ENCODE measurements at regions not wholly inside any gene's neighbourhood (a gene's known extent, or its start where the extent isn't known, plus 50 kb on each side); places are given as distances from the start of the nearest gene placed in this dataset.

GRCh38 chr16:6642271-6642670, 690.4 kb upstream of the RBFOX1 start:
- no peak for FAIRE-seq
- H3K4me1 ChIP-seq (ENCODE audit: insufficient read depth, low read length) = no peaks in the 10 kb centered on the region
- no peak for ATAC-seq
- POLR2A ChIA-PET = no interaction called here
- no peak overlapping the region for H3K4me3 ChIP-seq (replicated peaks in 1 of 3; ENCODE audit: insufficient read depth in 1 of 3, low read depth in 2 of 3, low read length in 3 of 3)
- no peaks in the 10 kb centered on the region for H4K20me1 ChIP-seq (ENCODE audit: insufficient read depth, low read length)
- no peak overlapping the region for H3K27ac ChIP-seq (ENCODE audit: extremely low read length, insufficient read depth, low read length)
- no peak overlapping the region for H2AFZ ChIP-seq (ENCODE audit: low read length)
- CTCF ChIA-PET (ENCODE audit: low intra/inter-chr PET ratio, low total read pairs) = interaction anchor here (1.5 kb wide), 1 partner anchor 626 kb away, joined by 5 read pairs; no protein-coding TSS in a partner anchor
- no peak overlapping the region for H3K4me2 ChIP-seq (ENCODE audit: low read depth, low read length)
- in situ Hi-C loops (cut with HindIII; ENCODE audit: extremely low pct_ligation_motif_present, low pct_unique_long_range_greater_than_20kb) = loop anchor here (5.0 to 25.0 kb wide), 2 partner anchors 625 to 1130 kb away; no protein-coding TSS in a partner anchor
- no peaks in the 10 kb centered on the region for H3K79me2 ChIP-seq (ENCODE audit: insufficient read depth, low read length)
- peaks cover 3 to 16% of the 10 kb centered on the region in 2 experiments; a peak in 3 of 5 replicates for H3K27me3 ChIP-seq (ENCODE audit: control insufficient read depth in 1 of 2, insufficient read depth in 2 of 2, low read length in 2 of 2)
- no peak for DNase-seq (ENCODE audit: low spot score)
- no peaks in the 10 kb centered on the region for H3K36me3 ChIP-seq (replicated peaks in 1 of 2; ENCODE audit: control insufficient read depth in 1 of 2, insufficient read depth in 2 of 2, low read length in 2 of 2)
- no TSS peak for BruUV-seq (replicated peaks)
- H3K9ac ChIP-seq (ENCODE audit: insufficient read depth, low read depth, low read length) = no peak overlapping the region
- no peak for TF ChIP-seq ZEB1 (IDR thresholded peaks at IDR 0.05; ENCODE audit: insufficient replicate concordance, low read depth)
- TF ChIP-seq ZNF460 (CRISPR knock-in tag; IDR thresholded peaks at IDR 0.05; ENCODE audit: borderline replicate concordance) = no peak
- TF ChIP-seq ZNF589 (CRISPR knock-in tag; conservative IDR thresholded peaks at IDR 0.05) = no peak
- TF ChIP-seq MAFK (conservative IDR thresholded peaks at IDR 0.05 in 1 of 2, IDR thresholded peaks at IDR 0.05 in 1 of 2; ENCODE audit: low read length in 2 of 2) = peak; percentile 57 to 67
- intact Hi-C loops (cut with micrococcal nuclease; ENCODE audit: unreplicated experiment) = loop anchor here (2.0 kb wide), 1 partner anchor 31 kb away; no protein-coding TSS in a partner anchor
- no peaks in the 10 kb centered on the region for H3K9me3 ChIP-seq (ENCODE audit: low read length)
- WGBS (ENCODE audit: low lambda C conversion rate) = 13% methylated on average over 9 of the region's 9 CpGs

- intact Hi-C loops (cut with micrococcal nuclease; ENCODE audit: unreplicated experiment) = no loop called here
- WGBS (ENCODE audit: low lambda C conversion rate) = 13% methylated on average over 8 of the region's 10 CpGs
Measured at GRCh38 chr16:6641091-6641490, 691.6 kb upstream of the RBFOX1 start.

More at GRCh38 chr16:6641091-6641490, 691.6 kb upstream of the RBFOX1 start:
- Histone ChIP-seq H3K36me3 (replicated peaks in 1 of 2; ENCODE audit: control insufficient read depth in 1 of 2, insufficient read depth in 2 of 2, low read length in 2 of 2) (no peaks in the 10 kb centered on the region), H3K4me3 (replicated peaks in 1 of 3; ENCODE audit: insufficient read depth in 1 of 3, low read depth in 2 of 3, low read length in 3 of 3) (no peak overlapping the region), H3K4me2 (ENCODE audit: low read depth, low read length) (no peak overlapping the region), H3K4me1 (ENCODE audit: insufficient read depth, low read length) (no peaks in the 10 kb centered on the region), H3K9me3 (ENCODE audit: low read length) (no peaks in the 10 kb centered on the region), H3K79me2 (ENCODE audit: insufficient read depth, low read length) (no peaks in the 10 kb centered on the region), H3K9ac (ENCODE audit: insufficient read depth, low read depth, low read length) (no peak overlapping the region), H3K27me3 (ENCODE audit: control insufficient read depth in 1 of 2, insufficient read depth in 2 of 2, low read length in 2 of 2) (peaks cover 3 to 8% of the 10 kb centered on the region in 2 experiments; a peak in 3 of 5 replicates), H2AFZ (ENCODE audit: low read length) (no peak overlapping the region), H3K27ac (ENCODE audit: extremely low read length, insufficient read depth, low read length) (no peak overlapping the region), H4K20me1 (ENCODE audit: insufficient read depth, low read length) (no peaks in the 10 kb centered on the region)
- POLR2A ChIA-PET = no interaction called here
- DNase-seq (ENCODE audit: low spot score) (no peak), ATAC-seq (no peak), FAIRE-seq (no peak)
- in situ Hi-C loops (cut with HindIII; ENCODE audit: extremely low pct_ligation_motif_present, low pct_unique_long_range_greater_than_20kb) = loop anchor here (5.0 to 25.0 kb wide), 2 partner anchors 624 to 1129 kb away; no protein-coding TSS in a partner anchor
- TF ChIP-seq CREB1 (IDR thresholded peaks at IDR 0.05) (0 out of 2 replicates have a peak, but pooled peaks have one; percentile 25), CREB1 (CRISPR knock-in tag; IDR thresholded peaks at IDR 0.05) (no peak), ZNF33B (CRISPR knock-in tag; IDR thresholded peaks at IDR 0.05) (no peak)
- BruUV-seq (replicated peaks) = no TSS peak
- CTCF ChIA-PET (ENCODE audit: low intra/inter-chr PET ratio, low total read pairs) = no interaction called here

Data from HepG2 (cell line).